Esophagus squamous epithelium (tissue), 4 donors: ENCODE measurements at regions not wholly inside any gene's neighbourhood (a gene's known extent, or its start where the extent isn't known, plus 50 kb on each side); places are given as distances from the start of the nearest gene placed in this dataset.

Experiments used
- CTCF ChIP-seq, 6 experiments: fragments of 450-650 bp in 4 of 6; fragments of 200-600 bp in 2 of 6; sonication (generic) in 2 of 6; IDR thresholded peaks; one replicate each; pipeline ENCODE4 v1.5.1; 2016 to 2019; ENCODE audit warnings: antibody characterized with exemption in 6 of 6, mild to moderate bottlenecking in 4 of 6, moderate library complexity in 4 of 6
- POLR2A ChIP-seq, 4 donors: fragments of 450-650 bp; IDR thresholded peaks; one replicate each; pipeline ENCODE4 v1.6.1; 2017; ENCODE audit warnings: antibody characterized with exemption in 4 of 4, mild to moderate bottlenecking in 4 of 4, moderate library complexity in 3 of 4

GRCh38 chr1:111054656-111055055, 85.2 kb downstream of the DRAM2 start:
- TF ChIP-seq CTCF (IDR thresholded peaks at IDR 0.05) (no peak), POLR2A (IDR thresholded peaks at IDR 0.05) (no peak)
